Stimulated activated CD4-positive, alpha-beta T cell treated with anti-CD3 and anti-CD28 coated beads, Interleukin-12 subunit alpha, Interleukin-12 subunit beta, amount 100 ng/mL, for 24 hours (primary cell): ENCODE measurements at regions not wholly inside any gene's neighbourhood (a gene's known extent, or its start where the extent isn't known, plus 50 kb on each side); places are given as distances from the start of the nearest gene placed in this dataset.
A peak's percentile ranks its signal among the peaks of the same experiment; 100 is the strongest.

Experiments
- DNase-seq, 2 experiments: peaks; one replicate each; pipeline ENCODE4 v3.0.0-alpha.2; 2020; ENCODE audit warnings: low read depth in 2 of 2

DNA sequence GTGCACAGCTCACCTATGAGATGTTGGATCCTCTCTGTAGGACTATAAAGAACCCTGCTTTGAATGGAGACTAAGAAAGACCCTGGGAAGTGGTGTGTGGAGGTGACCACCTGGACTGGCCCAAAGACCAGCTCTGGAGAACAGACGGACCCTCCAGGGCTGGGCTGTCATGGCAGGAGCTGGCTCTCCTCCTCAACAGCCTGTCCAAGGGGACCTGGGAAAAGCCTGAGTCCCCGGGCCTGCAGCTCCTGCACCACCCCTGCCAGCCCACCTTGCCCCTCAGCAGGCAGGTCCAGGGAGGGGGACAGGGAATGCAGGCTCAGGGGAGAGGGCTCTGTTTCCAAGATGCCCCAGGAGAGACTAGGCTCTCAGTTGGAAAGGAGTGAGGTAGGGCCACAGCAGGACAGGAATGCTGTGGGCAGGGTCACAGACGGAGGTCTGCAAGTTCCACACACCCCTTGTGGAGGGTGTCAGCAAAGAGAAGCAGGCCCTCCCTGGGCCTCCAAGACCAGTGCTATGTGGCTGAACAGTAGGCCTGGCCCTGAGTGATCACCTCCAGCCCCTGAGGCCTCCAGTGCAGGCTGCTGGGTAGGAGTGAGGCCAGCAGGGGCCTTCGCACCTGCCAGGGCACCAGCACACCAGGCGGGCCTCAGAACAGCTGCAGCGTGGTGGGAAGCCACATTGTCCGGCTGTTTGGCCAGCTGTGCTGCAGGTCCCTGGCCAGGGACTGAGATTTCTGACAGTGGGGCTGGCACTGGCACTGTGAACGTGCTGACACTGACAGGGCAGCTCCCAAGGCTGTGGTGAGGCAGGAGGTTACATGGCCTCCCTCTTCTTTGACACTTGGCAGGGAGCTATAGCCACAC is 86.4 kb upstream of the OTOS start:
- DNase-seq, result no peak

GRCh38 chr2:240227538-240228428 is 87.3 kb upstream of the OTOS start:
- no peak for DNase-seq

- DNase-seq, result no peak
These were observed 88.5 kb upstream of the OTOS start for GRCh38 chr2:240229005-240229404.

- DNase-seq, result no peak
These were observed 89.3 kb upstream of the OTOS start for GRCh38 chr2:240229603-240230235.

- no peak for DNase-seq
These were observed 90.0 kb upstream of the OTOS start for GRCh38 chr2:240230291-240230931.

DNA sequence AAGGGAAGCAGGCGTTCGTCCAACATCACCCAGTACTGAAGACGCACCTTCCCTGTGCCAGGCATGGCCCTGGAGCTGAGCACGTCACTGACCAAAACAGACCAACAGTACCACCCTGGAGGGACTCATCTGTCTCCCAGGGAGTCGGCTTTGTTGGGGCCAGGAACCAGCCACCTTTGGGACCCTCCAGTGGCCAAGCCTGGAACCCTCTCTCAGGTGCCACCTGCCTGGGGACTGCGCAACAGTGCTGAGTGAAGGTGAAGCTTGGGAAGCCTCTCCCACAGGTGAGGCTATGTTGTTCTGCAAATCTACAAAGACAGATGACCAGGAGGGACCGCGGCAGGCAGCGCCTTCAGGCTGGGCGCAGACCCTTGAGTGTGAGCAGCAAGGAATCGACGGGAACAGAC is 91.4 kb upstream of the OTOS start:
- DNase-seq, result no peak

- no peak for DNase-seq
These were observed 91.9 kb upstream of the OTOS start for GRCh38 chr2:240232264-240232915.

GRCh38 chr2:240232961-240233884 is 92.8 kb upstream of the OTOS start:
- DNase-seq, result peak; percentile 52 to 72

DNA sequence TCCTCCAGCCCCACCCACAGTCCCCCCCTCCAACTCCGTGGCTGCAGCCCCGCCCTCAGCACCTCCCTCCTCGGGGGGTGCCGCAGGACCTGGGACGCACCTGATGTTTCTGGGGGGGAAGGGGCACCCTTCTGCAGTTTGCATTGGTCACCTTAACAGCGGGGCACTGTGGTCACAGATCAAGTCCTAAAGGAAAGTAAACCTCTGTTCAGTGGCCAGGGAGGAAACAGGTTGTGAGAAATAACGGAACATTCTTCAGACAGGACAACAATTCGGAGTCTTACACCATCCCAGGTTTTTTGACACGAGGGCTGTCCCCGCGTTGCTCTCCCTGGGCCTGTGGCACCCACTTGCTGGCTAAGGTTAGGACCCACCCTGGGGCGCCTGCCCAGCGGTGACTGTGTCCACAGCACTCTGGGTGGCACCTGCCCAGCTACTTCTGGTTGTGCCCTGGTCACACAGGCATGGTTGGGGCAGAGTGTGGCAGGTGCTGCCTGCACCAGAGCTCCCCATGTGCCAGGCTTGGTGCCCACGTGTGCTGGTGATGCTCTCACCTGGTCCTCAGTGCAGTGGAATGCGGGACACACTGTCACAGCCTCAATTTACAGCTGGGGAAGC is 93.5 kb upstream of the OTOS start:
- no peak for DNase-seq

DNA sequence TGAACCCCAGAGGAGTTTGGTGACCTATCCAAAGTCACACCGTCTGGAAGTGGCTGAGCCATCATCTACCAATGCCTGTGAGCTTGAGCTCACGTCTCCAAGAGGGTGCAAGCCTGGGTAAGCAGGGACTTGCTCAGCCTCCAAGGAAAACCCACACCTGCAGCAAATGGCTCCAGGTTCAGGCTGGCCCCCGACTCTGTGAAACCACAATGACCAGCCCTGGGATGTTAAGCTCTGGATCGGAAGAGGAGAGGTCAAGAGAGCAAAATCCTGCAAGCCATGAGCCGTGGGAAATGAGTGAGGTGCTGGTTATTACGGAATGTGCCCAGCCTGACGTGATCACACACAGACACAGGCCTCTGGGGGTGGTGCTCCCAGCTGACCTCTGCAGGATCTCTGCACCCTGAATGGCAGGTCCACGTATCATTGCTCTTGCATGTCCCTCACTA is 94.1 kb upstream of the OTOS start:
- DNase-seq, result no peak

GRCh38 chr2:240235149-240235803 is 94.8 kb upstream of the OTOS start:
- no peak for DNase-seq

- no peak for DNase-seq
These were observed 95.4 kb upstream of the OTOS start for GRCh38 chr2:240235811-240236210.

DNA sequence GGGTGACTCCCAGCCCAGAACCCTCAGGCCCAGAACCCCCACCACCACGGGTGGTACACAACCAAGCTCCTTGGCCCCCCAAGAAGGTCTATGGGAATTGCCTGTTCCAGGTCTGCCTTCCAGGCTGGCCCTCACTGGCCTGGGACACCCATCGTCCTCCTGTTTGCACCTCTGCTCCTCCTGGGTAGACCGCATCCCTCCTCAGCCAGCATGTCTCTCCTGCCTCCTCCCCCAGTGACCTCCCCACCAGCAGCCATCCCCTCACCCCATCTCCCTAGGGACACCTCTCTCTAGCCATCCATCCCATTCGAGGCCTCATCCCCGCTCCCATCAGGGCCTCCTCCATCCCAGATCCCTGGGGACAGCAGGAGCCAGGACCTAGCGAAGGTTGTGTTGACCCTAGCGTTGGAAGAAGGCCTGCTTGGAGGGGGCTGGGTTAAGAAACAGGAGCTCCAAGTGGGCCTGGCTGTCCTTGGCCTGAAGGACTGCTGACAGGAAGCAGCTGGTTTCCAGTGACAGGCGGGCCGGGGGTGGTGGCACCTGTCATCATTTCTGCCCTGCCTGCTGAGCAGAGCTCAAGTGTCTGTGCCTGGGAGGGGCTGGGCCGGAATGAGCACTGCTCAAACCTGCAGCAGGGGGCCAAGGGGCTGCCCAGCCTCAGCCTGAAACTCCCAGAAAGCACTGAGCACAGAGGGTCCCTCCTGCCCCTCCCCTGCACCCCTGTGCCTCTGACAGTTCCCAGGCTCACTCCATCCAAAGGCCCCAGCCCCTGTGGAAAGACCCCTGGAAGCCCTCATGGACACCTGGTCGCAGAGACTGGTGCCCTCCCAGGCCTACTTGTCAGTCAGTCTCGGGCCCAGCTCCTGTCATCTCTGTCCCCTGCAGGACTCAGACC is 96.0 kb upstream of the OTOS start:
- DNase-seq, result no peak

DNA sequence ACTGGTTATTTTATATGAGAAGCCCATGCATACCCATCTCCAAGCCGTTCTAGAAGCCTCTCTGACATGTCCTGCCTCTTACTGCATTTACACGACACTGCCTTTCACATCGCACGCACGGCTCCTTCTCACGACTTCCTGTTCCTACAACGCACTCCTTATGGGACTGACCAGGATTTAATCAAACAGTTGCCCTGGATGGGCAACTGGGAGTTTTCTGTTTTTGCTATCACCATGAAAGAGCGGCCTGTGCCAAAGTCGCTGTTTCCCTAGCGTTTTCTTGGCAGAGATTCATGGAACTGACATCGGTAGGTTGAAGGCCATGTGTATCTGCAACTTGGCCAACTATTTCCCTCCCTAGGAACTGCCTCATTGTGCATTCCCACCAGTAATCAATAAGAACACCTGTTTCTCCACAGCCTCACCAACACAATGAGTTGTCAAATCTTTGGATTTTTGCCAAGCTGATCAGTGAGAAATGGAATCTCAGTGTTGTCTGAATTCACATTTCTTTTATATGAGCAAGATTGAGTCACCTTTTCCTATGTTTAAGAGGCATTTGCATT is 97.2 kb upstream of the OTOS start:
- DNase-seq, result no peak

DNA sequence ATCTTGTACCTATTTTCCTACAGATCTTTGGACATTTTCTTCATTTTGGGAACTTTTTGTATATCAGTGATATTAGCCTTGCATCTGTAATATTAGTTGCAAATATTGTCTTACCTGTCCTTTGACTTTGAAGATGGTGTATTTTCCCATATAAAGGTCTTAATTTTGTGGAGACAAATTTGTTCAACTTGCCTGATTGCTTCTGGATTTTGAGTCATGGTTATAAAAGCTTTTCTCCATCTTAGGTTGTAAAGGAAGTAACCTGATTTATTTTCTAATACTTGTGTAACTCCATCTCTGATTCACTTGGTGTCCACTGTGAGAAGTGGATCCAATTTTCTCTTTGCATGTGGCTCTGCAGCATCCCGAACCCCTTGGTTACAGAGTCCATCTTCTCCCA is 97.7 kb upstream of the OTOS start:
- DNase-seq, result no peak

GRCh38 chr2:240238786-240239185 is 98.3 kb upstream of the OTOS start:
- DNase-seq, result no peak

DNA sequence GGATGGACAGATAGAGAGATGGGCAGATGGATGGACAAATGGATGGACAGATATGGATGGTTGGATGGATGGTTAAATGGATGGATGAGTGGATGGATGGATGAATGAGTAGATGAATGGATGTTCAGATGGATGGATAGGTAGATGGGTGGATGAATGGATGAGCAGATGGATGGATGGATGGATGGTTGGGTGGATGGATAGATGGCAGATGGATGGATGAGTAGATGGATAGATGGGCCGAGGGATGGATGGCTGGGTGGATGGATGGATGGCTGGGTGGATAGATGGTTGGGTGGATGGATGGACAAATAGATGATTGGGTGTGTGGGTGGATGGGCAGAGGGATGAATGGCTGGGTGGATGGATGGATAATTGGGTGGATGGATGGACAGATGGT is 98.9 kb upstream of the OTOS start:
- DNase-seq, result no peak
